GM10266 (cell line): ENCODE measurements at regions not wholly inside any gene's neighbourhood (a gene's known extent, or its start where the extent isn't known, plus 50 kb on each side); places are given as distances from the start of the nearest gene placed in this dataset.

Experiments
- DNase-seq: peaks from one replicate; pipeline ENCODE4 v3.0.0; 2012; ENCODE audit errors: extremely low spot score
- TF ChIP-seq, protein P1 (sequence below): IDR thresholded peaks from 2 replicates; pipeline ENCODE4 v1.5.1; 2012; ENCODE audit warnings: mild to moderate bottlenecking, low read depth; ENCODE audit not compliant: control insufficient read depth, insufficient read depth; ENCODE audit errors: missing control alignments

DNA sequence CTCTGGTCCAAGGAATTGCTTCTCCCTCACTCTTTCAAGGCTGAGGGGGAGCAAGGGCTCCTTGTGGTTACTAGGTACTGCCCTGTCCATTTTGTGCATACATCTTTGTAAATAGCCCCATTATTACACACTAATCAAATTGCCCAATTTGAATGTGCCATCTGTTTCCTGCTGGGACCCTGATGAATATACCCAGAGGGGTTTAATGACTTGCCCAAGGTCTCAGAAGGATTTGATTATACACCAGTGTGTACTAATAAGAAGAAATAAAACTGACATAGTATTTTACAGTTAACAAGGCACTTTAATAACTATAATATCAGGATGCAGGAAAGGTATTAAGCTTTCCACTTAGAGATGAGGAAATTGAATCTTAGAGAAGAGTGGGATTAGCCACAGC is 64.6 kb upstream of the PTPRJ start:
- TF ChIP-seq, protein P1, sequence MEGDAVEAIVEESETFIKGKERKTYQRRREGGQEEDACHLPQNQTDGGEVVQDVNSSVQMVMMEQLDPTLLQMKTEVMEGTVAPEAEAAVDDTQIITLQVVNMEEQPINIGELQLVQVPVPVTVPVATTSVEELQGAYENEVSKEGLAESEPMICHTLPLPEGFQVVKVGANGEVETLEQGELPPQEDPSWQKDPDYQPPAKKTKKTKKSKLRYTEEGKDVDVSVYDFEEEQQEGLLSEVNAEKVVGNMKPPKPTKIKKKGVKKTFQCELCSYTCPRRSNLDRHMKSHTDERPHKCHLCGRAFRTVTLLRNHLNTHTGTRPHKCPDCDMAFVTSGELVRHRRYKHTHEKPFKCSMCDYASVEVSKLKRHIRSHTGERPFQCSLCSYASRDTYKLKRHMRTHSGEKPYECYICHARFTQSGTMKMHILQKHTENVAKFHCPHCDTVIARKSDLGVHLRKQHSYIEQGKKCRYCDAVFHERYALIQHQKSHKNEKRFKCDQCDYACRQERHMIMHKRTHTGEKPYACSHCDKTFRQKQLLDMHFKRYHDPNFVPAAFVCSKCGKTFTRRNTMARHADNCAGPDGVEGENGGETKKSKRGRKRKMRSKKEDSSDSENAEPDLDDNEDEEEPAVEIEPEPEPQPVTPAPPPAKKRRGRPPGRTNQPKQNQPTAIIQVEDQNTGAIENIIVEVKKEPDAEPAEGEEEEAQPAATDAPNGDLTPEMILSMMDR, result no peak
- no peak for DNase-seq

DNA sequence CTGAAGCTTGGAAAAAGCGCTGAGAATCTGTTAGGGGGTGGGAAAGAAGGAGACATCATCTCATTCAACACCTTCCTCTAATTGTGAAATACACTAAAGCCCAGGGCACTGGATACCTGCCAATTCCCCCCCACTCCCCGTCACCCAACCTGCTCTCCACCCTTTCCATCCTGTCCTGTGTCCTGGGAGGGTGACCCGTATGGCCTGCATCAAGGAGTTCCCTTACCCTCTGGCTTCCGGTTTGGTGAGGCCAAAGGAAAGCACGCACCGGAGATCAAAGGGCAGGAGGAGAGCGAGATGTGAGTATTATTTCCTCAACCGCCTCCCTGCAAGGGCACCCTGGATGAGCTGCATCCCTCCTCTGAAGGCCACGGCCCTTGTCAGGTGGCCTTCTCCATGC is 65.0 kb upstream of the PTPRJ start:
- TF ChIP-seq, protein P1, result no peak
- DNase-seq, result no peak

DNA sequence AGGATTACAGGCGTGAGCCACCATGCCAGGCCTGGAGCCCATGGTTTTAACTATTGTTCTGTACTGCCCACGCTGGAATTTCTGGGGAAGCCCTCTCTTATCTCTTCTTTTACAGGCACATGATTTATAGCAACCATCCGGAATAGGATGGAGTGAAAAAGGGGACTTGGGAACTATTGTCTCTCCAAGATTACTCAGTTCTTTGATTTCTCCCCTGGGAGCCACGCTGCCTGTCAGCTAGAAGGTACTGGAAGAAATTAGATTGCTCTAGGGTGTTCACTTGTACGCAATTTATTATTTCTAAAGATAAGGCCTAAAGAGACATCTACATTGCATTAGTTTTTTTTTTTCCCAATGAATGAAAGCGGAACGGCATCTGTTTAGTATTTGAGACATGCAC is 65.6 kb upstream of the PTPRJ start:
- TF ChIP-seq, protein P1, result no peak
- DNase-seq, result no peak

DNA sequence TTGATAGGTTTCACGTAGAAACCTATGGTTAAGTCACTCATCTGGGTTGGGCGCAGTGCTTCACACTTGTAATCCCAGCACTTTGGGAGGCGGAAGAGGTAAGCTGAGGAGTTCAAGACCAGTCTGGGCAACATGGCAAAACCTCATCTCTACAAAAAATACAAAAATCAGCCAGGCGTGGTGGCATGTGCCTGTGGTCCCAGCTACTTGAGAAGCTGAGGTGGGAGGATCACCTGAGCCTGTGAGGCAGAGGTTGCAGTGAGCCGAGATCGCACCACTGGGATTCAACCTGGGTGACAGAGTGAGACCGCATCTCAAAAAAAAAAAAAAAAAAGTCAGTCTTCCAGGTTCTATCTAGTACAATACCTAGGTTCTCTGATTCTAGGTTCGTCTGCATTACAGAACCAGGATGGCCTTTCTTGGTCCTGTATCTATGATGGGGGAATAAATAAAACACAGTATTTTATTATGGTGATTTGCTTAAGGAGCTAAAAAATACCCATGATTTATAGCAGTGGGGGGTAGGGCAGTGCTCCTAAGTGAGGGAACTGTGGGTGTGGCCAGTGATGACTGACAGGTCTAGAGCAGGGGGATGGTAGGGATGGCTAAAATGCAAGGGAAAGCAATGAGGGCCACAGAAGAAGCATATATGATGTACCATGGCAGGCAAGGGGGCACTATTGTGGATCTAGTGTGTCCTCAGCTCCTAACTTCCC is 65.5 kb upstream of the NUP160 start:
- no peak for DNase-seq
- TF ChIP-seq, protein P1, result no peak

DNA sequence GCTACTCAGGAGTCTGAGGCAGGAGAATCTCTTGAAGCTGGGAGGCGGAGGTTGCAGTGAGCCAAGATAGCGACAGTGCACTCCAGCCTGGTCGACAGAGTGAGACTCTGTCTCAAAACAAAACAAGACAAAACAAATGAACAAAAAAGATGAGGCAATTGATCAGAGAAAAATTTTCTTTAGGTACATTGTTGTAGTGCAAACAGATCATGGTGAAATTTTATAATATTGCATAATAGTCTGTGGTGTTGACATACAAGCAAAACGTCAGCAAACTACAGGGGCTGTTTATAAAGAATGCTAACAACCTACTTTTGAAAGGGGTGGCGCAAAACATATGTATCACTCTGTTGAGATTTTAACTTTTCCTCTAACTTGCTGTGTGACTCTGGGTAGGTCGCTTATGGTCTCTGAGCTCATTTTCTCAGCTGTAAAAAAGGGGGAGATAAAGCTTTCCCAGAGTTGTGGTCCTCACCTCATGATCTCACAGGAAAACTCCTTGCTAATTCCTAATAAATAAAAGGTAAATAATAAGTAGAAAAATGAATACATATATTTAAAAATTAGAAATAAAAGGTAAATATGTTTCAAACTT is 64.8 kb upstream of the NUP160 start:
- no peak for DNase-seq
- TF ChIP-seq, protein P1, result no peak

DNA sequence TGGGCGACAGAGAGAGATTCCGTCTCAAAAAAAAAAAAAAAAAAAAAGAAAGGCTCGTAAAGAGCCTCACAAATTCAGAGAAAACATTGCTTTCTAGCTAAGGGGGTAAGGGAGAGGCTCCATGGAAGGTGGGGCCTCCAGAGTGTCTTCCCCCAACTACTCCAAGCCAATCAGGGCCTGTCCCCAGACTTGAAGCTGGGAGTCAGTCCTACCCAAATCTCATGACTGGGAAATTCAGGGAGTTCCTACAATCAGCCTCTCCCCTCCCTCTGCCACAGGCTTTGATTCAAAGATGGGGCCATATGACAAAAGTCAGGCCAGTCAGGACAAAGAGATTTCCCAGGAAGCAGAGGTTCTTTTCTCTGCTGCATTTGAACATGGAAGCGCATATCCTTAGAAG is 63.0 kb upstream of the NUP160 start:
- no peak for DNase-seq
- TF ChIP-seq, protein P1, result no peak

DNA sequence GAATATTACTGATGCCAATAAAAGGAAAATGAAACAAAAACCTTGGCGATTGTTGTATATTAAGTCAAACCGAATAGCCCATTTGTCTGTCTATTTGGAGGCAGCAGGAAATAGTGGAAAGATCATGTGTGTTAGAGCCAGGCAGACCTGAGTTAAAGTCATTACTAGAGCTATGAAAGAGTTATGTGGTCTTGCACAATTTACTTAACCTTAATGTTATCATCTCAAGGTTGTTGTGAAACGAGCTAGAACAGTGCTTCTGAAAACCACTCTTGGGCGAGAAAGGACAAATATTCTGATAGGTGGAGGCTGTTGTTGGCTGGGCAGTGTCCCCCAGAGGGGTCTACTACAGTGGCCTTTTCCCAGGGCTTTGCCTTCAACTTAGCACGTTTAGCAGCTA is 60.0 kb upstream of the NUP160 start:
- TF ChIP-seq, protein P1, result no peak
- DNase-seq, result no peak
